Activated T-cell treated with anti-CD3 and anti-CD28 coated beads, Interleukin-2, amount 50 U/mL, for 72 hours (primary cell): ENCODE measurements at regions not wholly inside any gene's neighbourhood (a gene's known extent, or its start where the extent isn't known, plus 50 kb on each side); places are given as distances from the start of the nearest gene placed in this dataset.
"Not testable (repeated sequence)": the region's sequence is repeated elsewhere in the genome, so short reads cannot be mapped to it uniquely, and the experiment has no call there.

ENCODE experiments used
- ATAC-seq, 2 donors: fragments of 150-1000 bp; cut with Tn5 transposase; replicated peaks in 1 of 2; 2 replicates each; pipeline ENCODE4 v1.10.0; 2021; ENCODE audit warnings: moderate library complexity in 2 of 2, mild to moderate bottlenecking in 1 of 2
- DNase-seq, 2 donors: peaks; one replicate each; pipeline ENCODE4 v3.0.0; 2021 to 2022; ENCODE audit warnings: mixed read lengths in 1 of 2
- H3K27ac Mint-ChIP-seq: one replicate; pipeline ENCODE4 v1.8.0; 2022; ENCODE audit warnings: mild to moderate bottlenecking, moderate library complexity, mixed read lengths
- H3K27me3 Mint-ChIP-seq: one replicate; pipeline ENCODE4 v1.8.0; 2022; ENCODE audit warnings: low read depth, mixed read lengths
- H3K36me3 Mint-ChIP-seq, 2 donors: one replicate each; pipeline ENCODE4 v1.8.0; 2022; ENCODE audit warnings: mixed read lengths in 2 of 2, mild to moderate bottlenecking in 1 of 2; ENCODE audit not compliant: insufficient read depth in 2 of 2
- H3K4me1 Mint-ChIP-seq: one replicate; pipeline ENCODE4 v1.8.0; 2022; ENCODE audit warnings: low read depth, mixed read lengths
- H3K4me3 Mint-ChIP-seq, 2 donors: one replicate each; pipeline ENCODE4 v1.8.0; 2022; ENCODE audit warnings: mild to moderate bottlenecking in 2 of 2, mixed read lengths in 2 of 2, moderate library complexity in 2 of 2
- H3K9me3 Mint-ChIP-seq, 2 donors: one replicate each; pipeline ENCODE4 v1.8.0; 2022; ENCODE audit warnings: mixed read lengths in 2 of 2

GRCh38 chr2:116975608-116976007, 838.9 kb upstream of the DDX18 start:
- Mint-ChIP-seq H3K36me3 (peaks cover 0 to 6% of the 10 kb centered on the region in 2 donors), H3K4me3 (no peak overlapping the region), H3K4me1 (no peaks in the 10 kb centered on the region), H3K9me3 (peaks cover 19 to 23% of the 10 kb centered on the region in 2 donors), H3K27me3 (no peaks in the 10 kb centered on the region), H3K27ac (no peak overlapping the region)
- ATAC-seq (no peak), DNase-seq (no peak)

- H3K4me1 Mint-ChIP-seq = no peaks in the 10 kb centered on the region
- DNase-seq (no peak), ATAC-seq (no peak)
- no peaks in the 10 kb centered on the region for H3K27me3 Mint-ChIP-seq
- H3K36me3 Mint-ChIP-seq = peaks cover 3 to 4% of the 10 kb centered on the region in 2 donors
- H3K9me3 Mint-ChIP-seq = peaks cover 23 to 24% of the 10 kb centered on the region in 2 donors
- no peak overlapping the region for H3K4me3 Mint-ChIP-seq
- no peak overlapping the region for H3K27ac Mint-ChIP-seq
Observed at GRCh38 chr2:116979916-116980764, 834.4 kb upstream of the DDX18 start.

- Mint-ChIP-seq H3K4me1 (no peaks in the 10 kb centered on the region), H3K36me3 (peaks cover 2 to 3% of the 10 kb centered on the region in 2 donors), H3K27ac (no peak overlapping the region), H3K9me3 (peaks cover 11 to 18% of the 10 kb centered on the region in 2 donors), H3K4me3 (no peak overlapping the region), H3K27me3 (no peaks in the 10 kb centered on the region)
- DNase-seq (no peak), ATAC-seq (no peak)
Observed at GRCh38 chr2:116987447-116987846, 827.0 kb upstream of the DDX18 start.

- Mint-ChIP-seq H3K9me3 (peaks cover 7 to 18% of the 10 kb centered on the region in 2 donors), H3K27me3 (no peaks in the 10 kb centered on the region), H3K4me1 (no peaks in the 10 kb centered on the region), H3K36me3 (peaks cover 1 to 2% of the 10 kb centered on the region in 2 donors), H3K4me3 (no peak overlapping the region), H3K27ac (no peak overlapping the region)
- ATAC-seq (no peak), DNase-seq (no peak)
Observed at GRCh38 chr2:116988303-116988702, 826.2 kb upstream of the DDX18 start.

GRCh38 chr2:117019357-117019756, 795.1 kb upstream of the DDX18 start:
- no peaks in the 10 kb centered on the region for H3K4me1 Mint-ChIP-seq
- ATAC-seq = no peak
- H3K27ac Mint-ChIP-seq = no peak overlapping the region
- H3K9me3 Mint-ChIP-seq = peaks cover 0 to 4% of the 10 kb centered on the region in 2 donors
- H3K27me3 Mint-ChIP-seq = no peaks in the 10 kb centered on the region
- no peak for DNase-seq
- no peak overlapping the region for H3K4me3 Mint-ChIP-seq
- no peaks in the 10 kb centered on the region for H3K36me3 Mint-ChIP-seq

GRCh38 chr2:117027646-117028045, 786.8 kb upstream of the DDX18 start:
- DNase-seq (no peak), ATAC-seq (no peak)
- H3K27me3 Mint-ChIP-seq = no peaks in the 10 kb centered on the region
- peaks cover 2 to 6% of the 10 kb centered on the region in 2 donors for H3K36me3 Mint-ChIP-seq
- H3K4me1 Mint-ChIP-seq = no peaks in the 10 kb centered on the region
- peaks cover 3 to 16% of the 10 kb centered on the region in 2 donors for H3K9me3 Mint-ChIP-seq
- no peak overlapping the region for H3K27ac Mint-ChIP-seq
- H3K4me3 Mint-ChIP-seq = no peak overlapping the region

- not testable (repeated sequence) for ATAC-seq, H3K27ac Mint-ChIP-seq, DNase-seq, H3K4me1 Mint-ChIP-seq, H3K4me3 Mint-ChIP-seq, H3K36me3 Mint-ChIP-seq, H3K27me3 Mint-ChIP-seq
- peaks cover 7 to 18% of the 10 kb centered on the region in 2 donors for H3K9me3 Mint-ChIP-seq
Observed at GRCh38 chr2:117028708-117029107, 785.8 kb upstream of the DDX18 start.

GRCh38 chr2:117055499-117056375, 758.8 kb upstream of the DDX18 start:
- peaks cover 0 to 2% of the 10 kb centered on the region in 2 donors for H3K36me3 Mint-ChIP-seq
- no peak overlapping the region for H3K27ac Mint-ChIP-seq
- H3K27me3 Mint-ChIP-seq = no peaks in the 10 kb centered on the region
- H3K9me3 Mint-ChIP-seq = peaks cover 1 to 11% of the 10 kb centered on the region in 2 donors
- ATAC-seq = no peak
- H3K4me3 Mint-ChIP-seq = no peak overlapping the region
- no peak for DNase-seq
- H3K4me1 Mint-ChIP-seq = no peaks in the 10 kb centered on the region

GRCh38 chr2:117056376-117056748, 758.1 kb upstream of the DDX18 start:
- no peak for ATAC-seq
- no peak overlapping the region for H3K27ac Mint-ChIP-seq
- no peak overlapping the region for H3K4me3 Mint-ChIP-seq
- H3K4me1 Mint-ChIP-seq = no peaks in the 10 kb centered on the region
- H3K36me3 Mint-ChIP-seq = peaks cover 0 to 2% of the 10 kb centered on the region in 2 donors
- H3K27me3 Mint-ChIP-seq = no peaks in the 10 kb centered on the region
- peaks cover 1 to 11% of the 10 kb centered on the region in 2 donors for H3K9me3 Mint-ChIP-seq
- DNase-seq = no peak

- Mint-ChIP-seq H3K4me1 (no peaks in the 10 kb centered on the region), H3K27me3 (no peaks in the 10 kb centered on the region)
Observed at GRCh38 chr2:117057016-117057415, 757.5 kb upstream of the DDX18 start.

GRCh38 chr2:117058366-117058765, 756.1 kb upstream of the DDX18 start:
- Mint-ChIP-seq H3K36me3 (peaks cover 0 to 2% of the 10 kb centered on the region in 2 donors), H3K27ac (no peak overlapping the region), H3K4me3 (no peak overlapping the region), H3K4me1 (no peaks in the 10 kb centered on the region), H3K27me3 (no peaks in the 10 kb centered on the region), H3K9me3 (peaks cover 4 to 9% of the 10 kb centered on the region in 2 donors)
- no peak for ATAC-seq
- DNase-seq = no peak

More at GRCh38 chr2:117057016-117057415, 757.5 kb upstream of the DDX18 start:
- Mint-ChIP-seq H3K4me3 (no peak overlapping the region), H3K36me3 (peaks cover 0 to 2% of the 10 kb centered on the region in 2 donors), H3K9me3 (peaks cover 1 to 11% of the 10 kb centered on the region in 2 donors), H3K27ac (no peak overlapping the region)
- no peak for DNase-seq
- ATAC-seq = no peak

GRCh38 chr2:117064021-117064420, 750.5 kb upstream of the DDX18 start:
- Mint-ChIP-seq H3K27ac (no peak overlapping the region), H3K9me3 (peaks cover 0 to 9% of the 10 kb centered on the region in 2 donors), H3K4me1 (no peaks in the 10 kb centered on the region), H3K4me3 (no peak overlapping the region), H3K27me3 (no peaks in the 10 kb centered on the region), H3K36me3 (no peaks in the 10 kb centered on the region)
- DNase-seq (no peak), ATAC-seq (no peak)

GRCh38 chr2:117065912-117066311, 748.6 kb upstream of the DDX18 start:
- H3K27ac Mint-ChIP-seq = no peak overlapping the region
- no peak overlapping the region for H3K4me3 Mint-ChIP-seq
- ATAC-seq (no peak), DNase-seq (no peak)
- H3K27me3 Mint-ChIP-seq = no peaks in the 10 kb centered on the region
- H3K36me3 Mint-ChIP-seq = no peaks in the 10 kb centered on the region
- no peaks in the 10 kb centered on the region for H3K4me1 Mint-ChIP-seq
- peaks cover 0 to 9% of the 10 kb centered on the region in 2 donors for H3K9me3 Mint-ChIP-seq
